ENCODE measurements at regions not wholly inside any gene's neighbourhood (a gene's known extent, or its start where the extent isn't known, plus 50 kb on each side); places are given as distances from the start of the nearest gene placed in this dataset.
"Not testable (repeated sequence)": the region's sequence is repeated elsewhere in the genome, so short reads cannot be mapped to it uniquely, and the experiment has no call there.

- DNase-seq, result not testable (repeated sequence)
These were observed 59.7 kb downstream of the RNU2-63P start for GRCh38 chr2:87956613-87957012.

- DNase-seq, result not testable (repeated sequence)
These were observed 67.3 kb downstream of the RNU2-63P start for GRCh38 chr2:87949008-87949407.

- DNase-seq, result not testable (repeated sequence)
These were observed 69.5 kb downstream of the RNU2-63P start for GRCh38 chr2:87946644-87947370.

GRCh38 chr2:87939299-87939698 lies 77.0 kb downstream of the RNU2-63P start:
- not testable (repeated sequence) for DNase-seq

GRCh38 chr2:87919023-87919665 lies 93.5 kb upstream of the RGPD2 start:
- DNase-seq, result not testable (repeated sequence)

- DNase-seq, result not testable (repeated sequence)
These were observed 91.6 kb upstream of the RGPD2 start for GRCh38 chr2:87917194-87917593.

- not testable (repeated sequence) for DNase-seq
These were observed 85.3 kb upstream of the RGPD2 start for GRCh38 chr2:87910848-87911247.

- DNase-seq, result peak; percentile 54
These were observed 83.4 kb upstream of the RGPD2 start for GRCh38 chr2:87909042-87909441.

- DNase-seq, result not testable (repeated sequence)
These were observed 82.0 kb upstream of the RGPD2 start for GRCh38 chr2:87907556-87908099.

- DNase-seq, result not testable (repeated sequence)
These were observed 77.9 kb upstream of the RGPD2 start for GRCh38 chr2:87903242-87904114.

- not testable (repeated sequence) for DNase-seq
These were observed 58.1 kb upstream of the RGPD2 start for GRCh38 chr2:87883659-87884058.

Measured in activated CD4-positive, alpha-beta T cell treated with anti-CD3 and anti-CD28 coated beads, Interleukin-2, amount 50 U/mL, for 16 hours (primary cell).